IMR-90 (cell line): ENCODE measurements at regions not wholly inside any gene's neighbourhood (a gene's known extent, or its start where the extent isn't known, plus 50 kb on each side); places are given as distances from the start of the nearest gene placed in this dataset.

Source experiments
- ATAC-seq: fragments of 200-7000 bp; cut with Tn5 transposase; 2 replicates; pipeline ENCODE4 v1.9.1; 2020; ENCODE audit warnings: low read depth, mild to moderate bottlenecking, moderate library complexity
- BruUV-seq: library from RNA; stranded (reverse); fragments of 400-500 nt; replicated peaks from 2 replicates; lab custom pipeline; 2021; lab: Mats Ljungman, UMichigan
- CTCF ChIA-PET: fragments of 300-600 bp; formaldehyde crosslinking; extraction: SDS; loops from one replicate; lab custom pipeline; 2021; ENCODE audit warnings: antibody characterized with exemption; lab: Yijun Ruan, JAX
- POLR2A ChIA-PET: fragments of 300-600 bp; sonication (Branson Sonifier 250); formaldehyde crosslinking; loops from one replicate; lab custom pipeline; 2022; ENCODE audit warnings: antibody characterized with exemption; ENCODE audit not compliant: unreplicated experiment; lab: Charles Lee
- DNase-seq: peaks from one replicate; pipeline ENCODE4 v3.0.0; 2013
- H2AFZ ChIP-seq: replicated peaks from 2 replicates; pipeline ENCODE3; 2013; ENCODE audit warnings: low read length, mild to moderate bottlenecking; ENCODE audit not compliant: poor library complexity
- H2AK5ac ChIP-seq: 2 replicates; pipeline ENCODE4 v1.6.1; 2013; ENCODE audit warnings: low read depth, low read length, inconsistent platforms
- H2AK9ac ChIP-seq: replicated peaks from 2 replicates; pipeline ENCODE3; 2013; ENCODE audit warnings: mild to moderate bottlenecking, low read depth, low read length, moderate library complexity; ENCODE audit not compliant: poor library complexity
- H2BK120ac ChIP-seq: 2 replicates; pipeline ENCODE4 v1.6.1; 2013; ENCODE audit warnings: low read depth, low read length, inconsistent platforms
- H2BK15ac ChIP-seq: 3 replicates; pipeline ENCODE4 v1.6.1; 2013; ENCODE audit warnings: low read depth, low read length, inconsistent platforms
- H2BK20ac ChIP-seq: 2 replicates; pipeline ENCODE4 v1.6.1; 2013; ENCODE audit warnings: low read depth, mild to moderate bottlenecking, inconsistent platforms, low read length, moderate library complexity
- H2BK5ac ChIP-seq: 2 replicates; pipeline ENCODE4 v1.6.1; 2013; ENCODE audit warnings: mild to moderate bottlenecking, low read depth, low read length, inconsistent platforms; ENCODE audit not compliant: poor library complexity, severe bottlenecking
- H3K14ac ChIP-seq: replicated peaks from 2 replicates; pipeline ENCODE4 v1.6.1; 2013; ENCODE audit warnings: low read depth, low read length, inconsistent platforms
- H3K18ac ChIP-seq: 2 replicates; pipeline ENCODE4 v1.6.1; 2013; ENCODE audit warnings: low read depth, low read length, control low read depth
- H3K23ac ChIP-seq: 2 replicates; pipeline ENCODE4 v1.6.1; 2013; ENCODE audit warnings: low read depth, low read length, inconsistent platforms
- H3K27ac ChIP-seq: 2 replicates; pipeline ENCODE4 v1.5.1; 2013; ENCODE audit warnings: mild to moderate bottlenecking, control low read depth, low read length; ENCODE audit not compliant: insufficient read depth
- H3K27me3 ChIP-seq: 2 replicates; pipeline ENCODE4 v1.6.1; 2013; ENCODE audit warnings: low read length; ENCODE audit not compliant: control insufficient read depth, insufficient read depth
- H3K36me3 ChIP-seq: 2 replicates; pipeline ENCODE4 v1.6.1; 2013; ENCODE audit warnings: low read length, mixed read lengths; ENCODE audit not compliant: control insufficient read depth, insufficient read depth
- H3K4ac ChIP-seq: 2 replicates; pipeline ENCODE4 v1.6.1; 2013; ENCODE audit warnings: low read depth, low read length, inconsistent platforms
- H3K4me1 ChIP-seq: 2 replicates; pipeline ENCODE4 v1.6.1; 2013; ENCODE audit warnings: low read length, mixed read lengths; ENCODE audit not compliant: control insufficient read depth, insufficient read depth
- H3K4me2 ChIP-seq: 2 replicates; pipeline ENCODE4 v1.6.1; 2013; ENCODE audit warnings: low read depth, mild to moderate bottlenecking, control low read depth, low read length, moderate library complexity
- H3K4me3 ChIP-seq: 2 replicates; pipeline ENCODE4 v1.5.1; 2013; ENCODE audit warnings: low read depth, mild to moderate bottlenecking, control low read depth, low read length, moderate library complexity; ENCODE audit not compliant: insufficient read depth
- H3K56ac ChIP-seq: 2 replicates; pipeline ENCODE4 v1.6.1; 2013; ENCODE audit warnings: low read length, inconsistent platforms; ENCODE audit not compliant: insufficient read depth; ENCODE audit errors: extremely low read depth
- H3K79me1 ChIP-seq, 2 experiments: 2 replicates each; pipeline ENCODE4 v1.6.1; 2013; ENCODE audit warnings: low read length in 2 of 2, inconsistent platforms in 1 of 2, low read depth in 1 of 2
- H3K9ac ChIP-seq: 2 replicates; pipeline ENCODE4 v1.6.1; 2013; ENCODE audit warnings: low read depth, low read length, control low read depth
- H3K9me1 ChIP-seq: 2 replicates; pipeline ENCODE4 v1.6.1; 2013; ENCODE audit warnings: low read length, inconsistent platforms; ENCODE audit not compliant: insufficient read depth
- H3K9me3 ChIP-seq: 2 replicates; pipeline ENCODE4 v1.6.1; 2013; ENCODE audit warnings: low read length; ENCODE audit not compliant: control insufficient read depth, insufficient read depth
- H4K20me1 ChIP-seq: 2 replicates; pipeline ENCODE4 v1.6.1; 2013; ENCODE audit warnings: low read length, inconsistent platforms; ENCODE audit not compliant: insufficient read depth
- H4K5ac ChIP-seq: 2 replicates; pipeline ENCODE4 v1.6.1; 2013; ENCODE audit warnings: mild to moderate bottlenecking, low read depth, low read length, control low read depth
- H4K8ac ChIP-seq, 2 experiments: 2 replicates each; pipeline ENCODE4 v1.6.1; 2013; ENCODE audit warnings: low read depth in 2 of 2, low read length in 2 of 2, control low read depth in 1 of 2, inconsistent platforms in 1 of 2
- H4K91ac ChIP-seq: 2 replicates; pipeline ENCODE4 v1.6.1; 2013; ENCODE audit warnings: low read depth, low read length, inconsistent platforms; ENCODE audit not compliant: insufficient read depth
- BHLHE40 ChIP-seq: fragments of 150-350 bp; IDR thresholded peaks from 2 replicates; pipeline ENCODE4 v1.6.1; 2016; ENCODE audit warnings: mild to moderate bottlenecking, low read depth, low read length
- CEBPB ChIP-seq: IDR thresholded peaks from 2 replicates; pipeline ENCODE4 v1.6.1; 2012; ENCODE audit warnings: low read depth, low read length, improper control_type of control experiment
- CHD1 ChIP-seq: IDR thresholded peaks from 2 replicates; pipeline ENCODE4 v1.6.1; 2012; ENCODE audit warnings: low read depth, low read length, improper control_type of control experiment
- MAFK ChIP-seq: IDR thresholded peaks from 2 replicates; pipeline ENCODE4 v1.6.1; 2012; ENCODE audit warnings: low read depth, low read length, improper control_type of control experiment
- MAZ ChIP-seq: IDR thresholded peaks from 2 replicates; pipeline ENCODE4 v1.6.1; 2012; ENCODE audit warnings: low read depth, mild to moderate bottlenecking, low read length, improper control_type of control experiment, moderate library complexity, borderline replicate concordance
- NFE2L2 ChIP-seq: fragments of 150-350 bp; IDR thresholded peaks from 2 replicates; pipeline ENCODE4 v1.6.1; 2016; ENCODE audit warnings: low read depth, mild to moderate bottlenecking, low read length
- RAD21 ChIP-seq: IDR thresholded peaks from 2 replicates; pipeline ENCODE4 v1.6.1; 2012; ENCODE audit warnings: low read length, improper control_type of control experiment
- RFX5 ChIP-seq: IDR thresholded peaks from 2 replicates; pipeline ENCODE4 v1.8.0; 2012; ENCODE audit warnings: low read depth, mild to moderate bottlenecking, low read length, moderate library complexity
- WGBS, 2 experiments: methylation state at CpG; one replicate each; pipeline versions ENCODE4 v1.1.5 to v1.1.7; 2013; ENCODE audit warnings: missing lambda C conversion rate in 2 of 2; ENCODE audit not compliant: insufficient read length in 1 of 2; ENCODE audit errors: extremely low coverage in 2 of 2; 5-methylcytosine and 5-hydroxymethylcytosine counted together
- dilution Hi-C: fragments of 300-500 bp; cut with HindIII; formaldehyde crosslinking; loops from one replicate; pipeline ENCODE4 v1.14.3; 2018; ENCODE audit warnings: low sequenced_read_pairs; ENCODE audit not compliant: unreplicated experiment
- in situ Hi-C: fragments of 300-500 bp; cut with MboI; formaldehyde crosslinking; loops from 3 replicates; pipeline ENCODE4 v1.14.3; 2019; ENCODE audit warnings: low sequenced_read_pairs, inconsistent platforms, mixed read lengths
- intact Hi-C: fragments of 100-400 bp; cut with micrococcal nuclease; formaldehyde crosslinking; loops from 2 replicates; pipeline ENCODE4 v1.10.0; 2022
- TF ChIP-seq, protein P1 (sequence below): fragments of 150-350 bp; IDR thresholded peaks from 2 replicates; pipeline ENCODE4 v1.6.1; 2016; ENCODE audit warnings: low read depth, mild to moderate bottlenecking, low read length, moderate library complexity, borderline replicate concordance
- TF ChIP-seq, protein P2 (sequence below): conservative IDR thresholded peaks from 2 replicates; pipeline ENCODE4 v1.5.1; 2012; ENCODE audit warnings: mild to moderate bottlenecking, low read depth, low read length, improper control_type of control experiment

DNA sequence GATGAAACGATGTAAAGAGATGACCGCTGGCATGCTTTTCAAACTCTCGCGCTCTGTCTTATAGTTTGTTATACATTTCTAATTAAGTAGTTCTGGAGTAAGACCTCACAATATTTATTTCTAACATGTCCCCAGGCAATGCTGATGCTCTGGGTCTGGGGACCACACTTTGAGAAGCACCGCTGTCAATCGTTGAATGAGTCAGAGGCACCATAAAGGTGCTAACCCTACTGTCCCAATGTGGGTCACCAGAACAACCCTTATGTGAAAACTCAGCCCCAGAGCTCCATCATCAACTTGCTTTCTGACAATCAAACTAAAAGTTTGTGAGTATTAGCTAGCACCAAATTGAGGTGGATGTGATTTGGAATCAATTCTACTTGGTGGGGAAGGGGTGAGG, 284.1 kb upstream of the PRKCQ start:
- BruUV-seq = no TSS peak
- no peak for TF ChIP-seq MAZ
- TF ChIP-seq, protein P1, sequence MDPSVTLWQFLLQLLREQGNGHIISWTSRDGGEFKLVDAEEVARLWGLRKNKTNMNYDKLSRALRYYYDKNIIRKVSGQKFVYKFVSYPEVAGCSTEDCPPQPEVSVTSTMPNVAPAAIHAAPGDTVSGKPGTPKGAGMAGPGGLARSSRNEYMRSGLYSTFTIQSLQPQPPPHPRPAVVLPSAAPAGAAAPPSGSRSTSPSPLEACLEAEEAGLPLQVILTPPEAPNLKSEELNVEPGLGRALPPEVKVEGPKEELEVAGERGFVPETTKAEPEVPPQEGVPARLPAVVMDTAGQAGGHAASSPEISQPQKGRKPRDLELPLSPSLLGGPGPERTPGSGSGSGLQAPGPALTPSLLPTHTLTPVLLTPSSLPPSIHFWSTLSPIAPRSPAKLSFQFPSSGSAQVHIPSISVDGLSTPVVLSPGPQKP = no peak
- no peak for TF ChIP-seq CEBPB
- TF ChIP-seq CHD1 = no peak
- TF ChIP-seq, protein P2, sequence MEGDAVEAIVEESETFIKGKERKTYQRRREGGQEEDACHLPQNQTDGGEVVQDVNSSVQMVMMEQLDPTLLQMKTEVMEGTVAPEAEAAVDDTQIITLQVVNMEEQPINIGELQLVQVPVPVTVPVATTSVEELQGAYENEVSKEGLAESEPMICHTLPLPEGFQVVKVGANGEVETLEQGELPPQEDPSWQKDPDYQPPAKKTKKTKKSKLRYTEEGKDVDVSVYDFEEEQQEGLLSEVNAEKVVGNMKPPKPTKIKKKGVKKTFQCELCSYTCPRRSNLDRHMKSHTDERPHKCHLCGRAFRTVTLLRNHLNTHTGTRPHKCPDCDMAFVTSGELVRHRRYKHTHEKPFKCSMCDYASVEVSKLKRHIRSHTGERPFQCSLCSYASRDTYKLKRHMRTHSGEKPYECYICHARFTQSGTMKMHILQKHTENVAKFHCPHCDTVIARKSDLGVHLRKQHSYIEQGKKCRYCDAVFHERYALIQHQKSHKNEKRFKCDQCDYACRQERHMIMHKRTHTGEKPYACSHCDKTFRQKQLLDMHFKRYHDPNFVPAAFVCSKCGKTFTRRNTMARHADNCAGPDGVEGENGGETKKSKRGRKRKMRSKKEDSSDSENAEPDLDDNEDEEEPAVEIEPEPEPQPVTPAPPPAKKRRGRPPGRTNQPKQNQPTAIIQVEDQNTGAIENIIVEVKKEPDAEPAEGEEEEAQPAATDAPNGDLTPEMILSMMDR = no peak
- TF ChIP-seq RAD21 = no peak
- no peak for TF ChIP-seq NFE2L2
- no peak for TF ChIP-seq BHLHE40
- no peak for TF ChIP-seq MAFK
- TF ChIP-seq RFX5 = no peak
- in situ Hi-C loops = no loop called here

More for the DNA sequence above, 284.1 kb upstream of the PRKCQ start:
- Histone ChIP-seq H4K91ac (no peak overlapping the region), H3K4ac (no peak overlapping the region), H4K8ac (no peak overlapping the region), H4K5ac (no peak overlapping the region), H3K9ac (no peak overlapping the region), H3K14ac (no peak overlapping the region), H3K9me1 (no peaks in the 10 kb centered on the region), H2BK20ac (no peak overlapping the region), H3K79me1 (no peaks in the 10 kb centered on the region), H3K36me3 (no peaks in the 10 kb centered on the region), H2AK5ac (no peak overlapping the region), H3K9me3 (no peaks in the 10 kb centered on the region), H3K56ac (no peak overlapping the region), H2AFZ (no peak overlapping the region), H3K23ac (no peak overlapping the region), H2BK5ac (no peak overlapping the region), H3K4me1 (no peaks in the 10 kb centered on the region), H2AK9ac (no peak overlapping the region), H4K20me1 (no peaks in the 10 kb centered on the region), H3K27ac (no peak overlapping the region), H2BK120ac (no peak overlapping the region), H3K4me3 (no peak overlapping the region), H2BK15ac (no peak overlapping the region), H3K27me3 (no peaks in the 10 kb centered on the region; the same call in 1 of the 2 replicates), H3K18ac (no peak overlapping the region), H3K4me2 (no peak overlapping the region)
- dilution Hi-C loops (no loop called here), intact Hi-C loops (no loop called here)
- ChIA-PET CTCF (no interaction called here), POLR2A (no interaction called here)
- DNase-seq (no peak), ATAC-seq (no peak)
- WGBS, 2 experiments = 80% methylated on average over 1 of the region's 6 CpGs; no CpG with 5 or more reads in 1 of the 2 experiments
